HG03571 (cell line): ENCODE measurements at regions not wholly inside any gene's neighbourhood (a gene's known extent, or its start where the extent isn't known, plus 50 kb on each side); places are given as distances from the start of the nearest gene placed in this dataset.
A peak's percentile ranks its signal among the peaks of the same experiment; 100 is the strongest.

Experiments used
- ATAC-seq: cut with Tn5 transposase; IDR thresholded peaks from one replicate; pipeline ENCODE4 v1.9.1; 2021; ENCODE audit not compliant: unreplicated experiment

DNA sequence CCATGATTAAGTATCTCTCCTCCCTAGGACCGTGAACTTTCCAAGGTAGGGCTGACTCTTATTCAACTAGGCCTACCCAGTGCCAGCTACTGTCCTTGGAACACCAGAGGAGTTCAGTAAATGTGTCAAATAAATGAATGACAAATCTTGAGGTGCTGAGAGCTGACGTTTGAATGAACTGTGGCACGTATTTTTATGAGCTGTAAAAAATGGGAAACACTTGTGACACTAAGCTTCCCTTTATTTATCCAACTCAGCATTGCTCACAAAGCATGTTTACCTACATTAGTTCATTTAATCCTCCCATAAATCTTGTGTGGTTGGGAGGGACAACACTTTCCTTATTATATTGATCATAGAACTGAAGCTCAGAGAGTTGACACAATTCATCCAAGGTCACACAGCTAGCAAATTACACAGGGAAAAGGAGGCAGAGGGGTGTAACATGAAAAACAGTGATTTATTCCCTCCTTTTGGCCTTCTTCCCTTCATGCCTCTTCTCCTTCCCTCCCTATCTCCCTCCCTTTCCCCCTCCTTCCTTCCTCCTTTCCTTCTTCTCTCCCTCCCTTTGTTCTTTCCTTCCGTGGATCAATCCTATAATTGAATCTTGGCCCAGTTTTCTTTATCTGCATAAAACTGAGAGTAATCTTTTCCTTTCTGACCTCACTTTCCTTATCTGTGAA, 412.6 kb downstream of the DMRT2 start:
- ATAC-seq: no peak

DNA sequence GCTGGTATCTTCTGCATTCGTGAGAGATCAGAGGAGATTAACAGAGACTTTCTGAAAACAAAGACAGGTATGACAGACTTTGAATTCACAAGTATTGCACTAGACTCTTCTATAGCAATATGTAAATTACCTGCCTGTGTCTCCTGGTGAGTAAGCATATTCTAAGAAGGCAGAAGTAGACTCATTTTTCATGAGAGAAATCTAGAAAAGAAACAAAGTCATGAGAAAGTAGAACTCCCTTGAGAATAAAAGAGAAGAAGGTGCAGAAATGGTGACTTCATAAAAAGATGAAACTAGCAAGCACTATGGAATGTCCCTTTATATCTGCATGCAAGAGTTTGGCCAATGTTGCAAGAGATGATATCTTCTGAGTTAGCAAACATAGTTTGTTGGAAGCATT, 419.8 kb downstream of the DMRT2 start:
- peak; percentile 87 for ATAC-seq

DNA sequence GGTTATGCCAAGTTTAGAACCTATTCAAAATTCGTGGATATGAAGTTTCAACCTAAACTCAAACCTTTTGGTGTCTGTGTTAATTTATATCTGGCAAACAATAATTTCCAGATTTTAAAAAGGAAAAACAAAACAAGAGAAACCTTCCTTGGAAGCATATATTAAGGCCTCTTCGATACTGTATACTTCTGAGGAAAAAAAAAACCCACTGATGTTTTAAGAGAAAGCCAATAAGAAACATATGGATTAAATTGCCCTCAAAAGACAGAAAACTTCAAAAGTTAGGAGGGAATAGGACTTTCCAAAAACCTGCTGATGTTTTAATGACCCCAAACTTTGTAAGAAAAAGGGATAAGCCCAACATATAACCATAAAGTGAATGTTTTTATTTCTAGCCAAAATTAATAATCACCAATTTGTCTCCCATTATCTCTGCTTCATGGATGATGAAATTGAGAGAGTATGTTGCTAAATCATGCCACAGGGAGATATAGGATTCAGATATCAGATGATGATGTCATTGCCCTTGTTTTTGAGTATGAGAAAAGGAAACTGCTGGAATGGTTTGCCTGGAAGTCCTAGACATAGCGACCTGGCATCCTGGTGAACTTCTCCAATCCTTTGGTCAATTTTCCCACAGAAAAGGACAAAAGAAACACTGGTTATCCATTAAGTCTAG, 423.9 kb downstream of the DMRT2 start:
- ATAC-seq: no peak

DNA sequence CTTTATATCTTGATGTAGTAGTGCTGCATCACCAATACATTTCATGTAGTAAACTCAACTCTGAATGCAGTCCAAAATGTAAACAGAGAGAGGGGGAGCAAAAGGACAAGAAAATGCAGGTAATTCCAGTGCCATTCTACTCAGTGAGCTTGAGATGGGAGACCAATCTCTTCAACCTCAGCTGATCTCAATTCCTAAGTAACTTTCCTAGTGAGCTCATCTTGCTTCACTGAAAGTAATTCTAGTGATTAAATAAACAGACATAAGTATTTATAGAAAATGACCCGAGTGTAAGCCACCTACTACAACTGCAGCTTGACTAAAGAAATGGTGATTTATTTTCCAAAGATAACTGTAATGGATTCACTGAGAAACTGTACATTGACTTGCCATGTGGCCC, 424.5 kb downstream of the DMRT2 start:
- no peak for ATAC-seq

DNA sequence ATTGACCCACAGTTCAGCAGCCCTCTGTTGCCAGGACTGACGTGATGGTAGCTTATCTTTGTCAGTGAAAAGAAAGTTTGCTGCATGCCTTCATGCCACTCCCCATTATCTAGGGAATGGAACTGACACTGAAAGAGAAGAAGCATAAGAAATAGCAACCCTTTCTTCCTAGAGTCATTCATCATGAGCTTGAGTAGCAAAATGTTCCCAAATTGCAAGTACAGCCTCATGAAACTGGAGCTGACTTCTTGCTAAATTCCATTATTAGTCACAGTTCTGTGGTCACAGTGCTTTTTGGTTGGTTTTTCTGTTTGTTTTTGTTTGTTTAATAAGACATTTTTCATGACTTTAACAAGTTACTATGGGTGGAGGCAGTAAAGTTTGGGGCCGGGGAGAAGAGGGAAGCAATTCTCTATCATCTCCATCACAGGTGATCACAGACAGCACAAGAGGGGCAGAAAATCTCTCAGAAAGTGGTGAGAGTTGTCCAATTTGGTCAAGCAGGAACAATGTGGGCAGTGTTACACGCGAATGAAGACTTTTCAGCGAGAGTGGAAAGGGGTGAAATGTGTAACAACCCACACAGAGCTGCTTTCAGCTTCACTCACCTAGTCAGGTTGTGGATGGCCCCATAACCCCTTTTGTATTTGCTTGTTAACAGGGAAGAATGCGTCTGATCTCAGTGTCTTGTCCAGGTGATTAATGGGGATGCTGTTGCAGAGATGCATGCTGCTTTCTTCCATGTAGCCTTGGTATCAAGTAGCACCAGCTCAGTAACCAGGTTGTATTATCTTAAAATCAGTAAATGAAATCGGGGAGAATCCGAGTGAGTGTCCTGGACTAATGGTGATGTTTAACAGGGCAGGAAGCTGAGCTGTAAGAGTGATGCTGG, 440.4 kb downstream of the DMRT2 start:
- peak; percentile 54 for ATAC-seq

DNA sequence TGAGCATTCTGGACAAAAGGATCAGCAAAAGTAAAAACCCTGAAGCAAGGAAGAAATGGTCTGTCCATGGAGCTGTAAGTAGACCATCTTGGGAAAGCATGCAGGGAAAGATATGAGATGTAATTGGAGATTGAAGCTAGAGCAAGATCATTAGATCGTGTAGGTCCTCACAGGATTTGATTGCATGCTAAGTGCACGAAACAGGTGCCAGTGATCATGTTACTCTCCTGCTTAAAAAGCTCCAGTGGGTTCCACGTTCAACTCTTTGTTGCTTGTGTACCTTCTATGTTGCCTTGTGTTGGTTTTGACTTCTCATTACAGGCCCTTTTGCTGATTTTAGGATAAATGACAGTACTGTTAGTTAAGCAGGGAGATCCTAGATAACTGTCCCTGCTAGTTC, 442.0 kb downstream of the DMRT2 start:
- no peak for ATAC-seq

DNA sequence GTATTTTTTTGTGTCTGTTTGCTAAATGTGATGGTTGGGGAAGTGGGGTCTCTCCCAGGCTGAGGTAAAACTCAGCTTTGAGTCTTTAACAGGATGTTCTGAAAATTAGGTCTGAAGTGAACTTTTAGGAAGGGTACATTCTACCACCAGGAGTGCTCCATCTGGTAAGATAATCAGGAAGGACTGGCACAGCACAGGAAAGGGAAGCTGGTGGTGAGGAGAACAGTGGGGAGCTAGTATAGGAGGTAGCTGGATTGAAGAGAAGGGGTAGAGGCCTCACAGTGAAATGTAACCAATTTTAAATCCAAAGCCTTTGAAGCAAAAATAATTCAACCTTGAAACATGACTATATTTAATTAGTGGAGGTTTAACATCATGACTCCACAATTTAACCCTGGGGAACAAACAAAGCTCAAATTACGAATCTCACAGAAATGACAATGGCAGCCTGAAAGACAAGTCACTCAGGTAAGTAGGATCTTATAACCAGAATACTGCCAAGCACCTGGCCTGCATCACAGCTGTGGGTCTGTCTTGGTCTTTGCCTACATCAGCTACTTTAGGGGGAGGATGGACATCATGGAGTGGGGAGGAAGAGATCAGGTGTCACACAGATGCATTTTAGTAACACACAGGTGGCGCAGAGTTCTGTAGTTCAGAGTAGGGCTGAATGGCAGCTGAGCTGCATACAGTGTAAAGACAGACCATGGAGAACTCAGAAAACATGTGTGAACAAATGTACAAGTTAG, 445.3 kb downstream of the DMRT2 start:
- no peak for ATAC-seq

DNA sequence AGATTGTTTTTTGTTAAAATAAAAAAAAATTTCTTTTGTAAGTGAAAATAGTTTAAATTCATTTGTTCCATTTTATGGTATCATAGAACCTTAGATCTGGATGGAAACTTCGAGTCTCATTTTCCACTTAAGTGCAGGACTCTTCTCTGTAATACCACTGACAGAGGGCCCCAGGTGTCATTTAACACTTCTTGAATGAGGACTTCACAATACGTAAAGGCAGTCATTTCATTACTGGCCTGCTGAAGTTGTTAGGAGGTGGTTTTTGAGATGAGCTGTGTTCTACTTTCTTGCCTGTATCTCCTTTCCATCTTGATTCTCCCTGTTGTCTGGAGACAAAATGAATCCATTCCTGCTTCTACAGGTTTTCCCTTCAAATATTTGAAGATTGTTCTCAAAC, 455.3 kb downstream of the DMRT2 start:
- ATAC-seq: no peak

DNA sequence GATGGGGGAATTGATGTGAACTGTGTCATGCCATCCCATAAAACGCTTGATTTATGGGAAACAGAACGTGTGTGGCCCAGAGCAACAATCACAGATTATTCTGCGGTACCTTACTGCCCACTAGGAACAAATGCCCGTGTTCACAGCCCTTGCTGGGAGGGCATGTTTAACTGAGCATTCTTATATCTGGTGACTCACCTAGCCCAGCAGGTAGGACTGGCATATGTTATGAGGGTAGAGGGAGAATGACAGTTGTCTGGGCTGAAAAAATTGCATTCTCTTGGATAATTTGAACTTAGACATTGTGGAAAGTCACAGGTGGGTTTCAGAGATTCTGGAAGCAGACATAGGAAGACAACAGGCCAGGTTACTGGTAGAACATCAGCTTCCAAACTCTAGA, 460.6 kb downstream of the DMRT2 start:
- ATAC-seq: no peak

DNA sequence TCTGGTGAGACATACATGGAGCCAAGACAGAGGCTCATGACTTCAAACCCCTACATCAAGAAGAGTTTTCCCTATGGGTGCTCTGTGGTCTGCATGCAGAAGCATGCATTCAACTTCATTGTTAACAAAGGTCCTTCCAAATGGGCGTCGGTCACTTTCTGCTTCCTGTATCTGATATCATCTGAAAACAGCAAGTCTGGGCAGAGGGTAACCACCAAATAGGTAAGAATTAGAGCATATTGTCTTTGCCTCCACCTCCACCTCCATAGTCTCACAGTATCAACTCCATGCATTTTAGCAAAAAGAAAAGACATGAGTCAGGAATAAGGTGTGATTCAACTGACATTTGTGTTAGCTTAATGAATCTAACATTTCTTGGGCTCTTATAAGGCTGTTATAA, 462.9 kb downstream of the DMRT2 start:
- ATAC-seq: no peak

DNA sequence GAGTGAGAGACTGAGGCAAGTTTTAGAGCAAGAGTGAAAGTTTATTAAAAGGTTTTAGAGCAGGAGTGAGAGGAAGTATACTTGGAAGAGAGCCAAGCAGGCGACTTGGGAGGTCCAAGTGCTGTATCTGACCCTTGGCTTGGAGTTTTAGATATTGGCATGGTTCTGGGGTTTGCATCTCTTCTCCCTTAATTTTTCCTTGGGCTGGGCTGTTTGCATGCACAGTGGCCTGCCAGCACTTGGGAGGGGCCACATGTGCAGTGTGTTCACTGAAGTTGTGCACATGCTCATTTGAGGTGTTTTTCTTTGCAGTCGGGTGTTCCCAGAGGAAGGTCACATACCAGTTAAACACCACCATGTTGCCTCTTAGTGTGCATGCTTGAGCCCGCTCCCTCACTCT, 464.1 kb downstream of the DMRT2 start:
- ATAC-seq: no peak

DNA sequence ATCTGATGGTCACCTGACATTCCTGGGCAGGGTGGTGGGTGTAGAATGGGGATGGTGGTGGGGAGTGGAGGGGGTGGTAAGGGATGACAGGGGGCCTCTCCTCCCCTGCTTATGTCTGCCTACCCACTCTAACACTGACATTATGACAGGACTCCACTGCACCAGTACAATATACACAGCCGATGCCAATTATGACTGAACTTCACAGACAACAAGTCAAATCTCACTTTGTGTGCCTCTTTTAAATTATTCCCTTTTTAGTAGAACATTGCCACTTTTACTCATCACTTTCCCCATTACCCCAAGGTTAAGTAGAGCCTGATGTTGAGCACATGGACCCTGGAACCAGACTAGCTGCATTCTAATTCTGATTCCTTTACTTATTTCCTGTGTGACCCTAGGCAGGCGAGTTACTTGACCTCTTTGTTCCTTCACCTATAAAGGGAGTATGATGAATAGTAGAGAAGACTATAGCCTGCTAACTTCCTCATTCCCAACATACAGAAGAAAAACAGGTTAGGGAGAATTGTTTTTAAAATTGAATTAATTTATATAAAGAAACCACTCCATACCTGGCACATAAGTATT, 464.7 kb downstream of the DMRT2 start:
- no peak for ATAC-seq

DNA sequence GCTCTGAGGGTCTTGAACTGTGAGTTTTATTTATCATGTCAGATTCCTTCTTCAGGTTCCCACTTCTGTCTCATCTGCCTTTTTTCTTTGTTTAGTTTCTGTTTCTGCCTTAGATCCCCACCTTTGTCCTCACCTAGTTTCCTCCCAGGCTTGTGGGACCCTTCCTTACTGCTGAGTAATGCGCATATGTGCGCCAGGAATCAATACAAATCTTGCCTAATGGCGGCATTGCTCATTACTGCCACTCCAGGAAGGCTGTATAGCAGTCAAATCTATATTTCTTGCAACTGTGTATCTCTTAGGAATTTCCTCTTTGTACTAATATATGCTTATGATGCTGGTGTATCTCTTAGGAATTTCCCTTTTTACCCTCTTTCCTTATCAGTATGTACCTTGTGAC, 465.4 kb downstream of the DMRT2 start:
- no peak for ATAC-seq

DNA sequence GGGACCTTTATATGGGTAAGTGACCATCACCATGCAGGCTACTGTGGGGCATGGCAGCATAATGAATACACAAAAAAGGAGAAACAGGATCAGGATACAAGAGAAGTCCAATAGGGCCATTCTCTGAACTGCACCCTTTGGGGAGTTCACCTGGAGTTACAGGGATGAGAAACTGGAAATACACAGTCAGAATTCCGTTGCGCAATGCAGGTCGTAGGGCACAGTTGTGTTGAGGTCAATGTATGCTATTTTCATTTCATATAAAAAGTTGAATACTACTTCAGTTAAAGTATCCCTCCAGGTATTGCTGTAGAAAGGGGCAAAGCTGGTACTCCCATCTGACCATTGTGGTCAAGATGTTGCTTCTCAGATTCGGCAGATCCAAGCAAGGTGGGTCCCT, 471.4 kb downstream of the DMRT2 start:
- no peak for ATAC-seq

DNA sequence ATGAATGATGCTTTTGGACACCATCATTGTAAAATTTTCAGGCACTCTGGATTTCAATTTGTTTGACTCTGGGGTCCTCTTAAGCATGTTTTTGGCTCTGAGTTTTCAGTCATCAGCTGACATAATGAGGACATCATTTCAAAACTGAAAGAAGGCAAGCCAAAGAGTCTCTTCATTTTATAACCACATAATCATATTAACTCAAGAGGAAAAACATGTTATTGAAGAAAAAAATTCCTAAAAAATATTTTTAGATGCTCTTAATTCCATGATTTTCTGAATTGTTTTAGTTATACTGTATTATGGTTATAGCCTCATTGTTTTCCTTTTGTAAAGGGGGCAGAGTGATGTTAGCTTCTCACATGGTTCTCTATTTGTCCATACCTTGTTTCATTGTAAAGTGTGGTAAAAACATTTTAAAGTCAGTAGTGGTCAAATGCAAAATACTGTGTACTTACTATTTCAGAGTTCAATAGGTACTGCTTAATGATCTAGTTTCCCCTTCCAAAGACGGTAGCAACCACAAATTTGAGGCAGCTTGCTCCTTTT, 472.1 kb downstream of the DMRT2 start:
- ATAC-seq: no peak

DNA sequence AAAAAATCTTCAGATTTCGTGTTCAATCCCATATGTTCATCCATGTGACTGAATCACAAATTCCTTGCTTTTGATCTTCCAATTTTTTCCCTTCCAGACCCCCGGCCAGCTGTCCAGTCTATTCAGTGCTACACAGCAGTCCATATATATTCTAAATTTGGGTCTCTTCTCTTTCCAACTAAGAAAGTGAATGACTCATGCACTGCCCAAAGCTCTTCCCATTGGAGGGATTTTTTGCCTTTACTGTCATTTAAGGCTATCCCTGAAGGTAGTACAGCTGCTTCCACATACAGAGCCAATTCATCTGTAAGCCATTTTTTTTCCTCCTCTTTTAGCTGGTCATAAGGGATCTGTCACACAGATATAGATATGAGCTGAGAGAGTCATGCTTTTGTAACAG, 478.3 kb downstream of the DMRT2 start:
- no peak for ATAC-seq

DNA sequence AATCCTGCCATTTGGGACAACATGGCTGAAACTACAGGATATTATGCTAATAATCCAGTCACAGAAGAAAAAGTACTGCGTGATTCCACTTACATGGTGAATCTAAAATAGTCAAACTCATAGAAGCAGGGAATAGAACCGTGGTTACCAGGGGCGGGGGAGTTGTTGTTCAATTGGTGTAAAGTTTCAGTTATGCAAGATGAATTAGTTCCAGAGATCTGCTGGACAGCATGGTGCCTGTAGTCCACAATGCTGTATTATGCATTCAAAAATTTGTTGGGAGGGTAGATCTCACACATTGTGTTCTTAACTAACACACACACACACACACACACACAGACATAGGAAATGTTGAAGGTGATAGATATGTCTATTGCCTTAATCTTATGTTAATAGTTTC, 480.5 kb downstream of the DMRT2 start:
- ATAC-seq: no peak

DNA sequence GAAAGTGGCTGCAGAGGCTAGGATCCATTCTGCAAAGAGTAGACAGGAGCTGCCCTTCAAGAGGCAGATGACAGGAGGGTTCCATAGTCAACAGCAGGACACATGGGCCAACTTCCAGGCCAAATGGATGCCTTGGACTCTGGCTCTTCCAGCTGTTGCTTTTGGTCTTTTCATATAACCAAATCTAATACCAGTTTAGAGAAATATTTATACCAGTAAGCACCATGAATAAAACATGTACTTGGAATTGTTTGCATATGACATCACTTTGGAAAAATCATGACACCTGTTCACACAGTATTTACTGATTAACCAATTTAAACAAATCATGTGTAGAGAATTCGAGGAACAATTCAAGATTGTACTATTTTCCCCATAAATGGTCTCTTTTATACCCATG, 481.3 kb downstream of the DMRT2 start:
- no peak for ATAC-seq

DNA sequence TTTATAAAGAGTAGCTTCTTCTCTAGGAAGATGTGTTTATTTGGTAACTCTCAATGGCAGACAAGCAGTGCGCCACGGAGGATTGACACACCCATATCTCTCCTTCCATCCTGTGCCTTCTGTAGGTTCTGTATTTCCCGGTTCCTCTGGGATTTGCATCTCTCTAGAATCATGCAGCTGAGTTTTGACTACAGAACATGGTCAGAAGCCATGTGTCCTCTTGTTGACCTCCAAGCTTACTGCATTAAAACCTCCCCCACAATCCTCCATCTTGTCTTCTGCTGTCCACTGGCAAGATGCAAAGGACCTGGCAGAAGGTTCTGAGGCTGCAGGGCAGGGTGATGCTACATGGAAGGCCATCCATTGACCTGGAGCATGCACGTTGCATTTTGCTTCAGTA, 482.0 kb downstream of the DMRT2 start:
- ATAC-seq: no peak

DNA sequence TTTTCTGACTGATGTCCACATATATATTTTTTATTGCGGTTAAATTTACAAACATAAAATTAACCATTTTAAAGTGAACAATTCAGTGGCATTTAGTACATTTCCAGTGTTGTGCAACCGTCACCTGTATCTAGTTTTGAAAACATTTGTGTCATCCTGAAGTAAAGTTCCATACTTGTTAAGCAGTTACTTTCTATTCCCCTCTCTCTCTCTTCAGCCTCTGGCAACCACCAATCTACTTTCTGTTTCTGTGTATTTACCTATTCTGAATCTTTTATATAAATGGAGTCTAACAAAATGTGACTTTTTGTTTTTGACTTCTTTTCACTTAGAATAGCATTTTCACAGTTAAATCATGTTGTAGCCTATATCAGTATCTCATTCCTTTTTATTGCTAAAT, 480.1 kb upstream of the SMARCA2 start:
- no peak for ATAC-seq

DNA sequence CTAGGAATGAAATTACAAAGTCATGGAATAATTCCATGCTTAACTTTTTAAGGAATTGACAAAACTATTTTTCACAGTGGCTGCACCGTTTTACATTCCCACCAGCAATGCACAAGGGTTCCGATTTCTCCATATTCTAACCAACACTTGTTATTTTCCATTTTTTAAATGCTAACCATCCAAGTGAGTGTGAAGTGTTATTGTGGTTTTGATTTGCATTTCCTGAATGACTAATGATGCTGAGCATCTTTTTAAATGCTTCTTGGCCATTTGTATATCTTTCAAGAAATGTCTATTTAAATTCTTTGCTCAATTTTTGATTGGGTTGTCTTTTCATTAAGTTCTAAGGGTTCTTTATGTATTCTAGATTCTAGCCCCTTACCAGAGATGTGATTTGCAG, 479.5 kb upstream of the SMARCA2 start:
- no peak for ATAC-seq
